GM12878 (cell line): ENCODE measurements at regions not wholly inside any gene's neighbourhood (a gene's known extent, or its start where the extent isn't known, plus 50 kb on each side); places are given as distances from the start of the nearest gene placed in this dataset.

Experiments used
- ATAC-seq: fragments of 200-7000 bp; cut with Tn5 transposase; 3 replicates; pipeline ENCODE4 v1.9.1; 2020; ENCODE audit warnings: mild to moderate bottlenecking, moderate library complexity
- BruUV-seq: library from RNA; stranded (reverse); fragments of 400-500 nt; replicated peaks from 2 replicates; lab custom pipeline; 2021; lab: Mats Ljungman, UMichigan
- CTCF ChIA-PET: fragments of 300-600 bp; sonication (Branson Sonifier 250); formaldehyde crosslinking; extraction: SDS; loops from one replicate; lab custom pipeline; 2021; ENCODE audit warnings: inconsistent platforms; lab: Yijun Ruan, JAX
- POLR2A ChIA-PET: fragments of 350-600 bp; formaldehyde crosslinking; extraction: SDS; loops from one replicate; lab custom pipeline; 2021; ENCODE audit warnings: inconsistent platforms; lab: Charles Lee
- RAD21 ChIA-PET: fragments of 300-600 bp; sonication (Branson Sonifier 250); formaldehyde crosslinking; loops from one replicate; lab custom pipeline; 2023; ENCODE audit warnings: antibody characterized with exemption; ENCODE audit not compliant: unreplicated experiment; lab: Charles Lee
- SMC1A ChIA-PET: fragments of 300-600 bp; sonication (Branson Sonifier 250); formaldehyde crosslinking; loops from one replicate; lab custom pipeline; 2023; ENCODE audit not compliant: unreplicated experiment, uncharacterized antibody; lab: Charles Lee
- DNase-seq: peaks from one replicate; pipeline ENCODE4 v3.0.0-alpha.2; 2011; ENCODE audit warnings: low read depth, low spot score
- FAIRE-seq: peaks from 3 replicates; lab custom pipeline; 2011; peaks lifted over from hg19 to GRCh38; lab: Jason Lieb, UNC
- H2AFZ ChIP-seq: 2 replicates; pipeline ENCODE4 v1.6.0; 2011; ENCODE audit warnings: low read depth, low read length, control low read depth; ENCODE audit not compliant: control insufficient read depth
- H3K27ac ChIP-seq: 2 replicates; pipeline ENCODE4 v1.5.1; 2011; ENCODE audit warnings: control low read depth; ENCODE audit not compliant: control insufficient read depth, insufficient read depth
- H3K27me3 ChIP-seq, 2 experiments: replicated peaks in 1 of 2; 2 replicates each; pipeline versions ENCODE4 v1.6.0 to v1.6.1; 2011; ENCODE audit warnings: low read length in 1 of 2; ENCODE audit not compliant: control insufficient read depth in 2 of 2, insufficient read depth in 2 of 2
- H3K36me3 ChIP-seq, 2 experiments: 2 replicates each; pipeline ENCODE4 v1.5.1; 2011; ENCODE audit warnings: low read length in 1 of 2; ENCODE audit not compliant: control insufficient read depth in 2 of 2, insufficient read depth in 2 of 2
- H3K4me1 ChIP-seq: 2 replicates; pipeline ENCODE4 v1.6.1; 2011; ENCODE audit warnings: mild to moderate bottlenecking, low read length, moderate library complexity, mixed read lengths; ENCODE audit not compliant: control insufficient read depth, insufficient read depth
- H3K4me2 ChIP-seq: 2 replicates; pipeline ENCODE4 v1.6.0; 2011; ENCODE audit warnings: control low read depth; ENCODE audit not compliant: control insufficient read depth, insufficient read depth
- H3K4me3 ChIP-seq: fragments of 200-600 bp; sonication (generic); 2 replicates; pipeline ENCODE4 v1.5.1; 2016
- H3K79me2 ChIP-seq: 2 replicates; pipeline ENCODE4 v1.6.0; 2011; ENCODE audit warnings: low read length; ENCODE audit not compliant: control insufficient read depth, insufficient read depth
- H3K9ac ChIP-seq: 2 replicates; pipeline ENCODE4 v1.8.0; 2011; ENCODE audit warnings: low read length, control low read depth, mixed read lengths; ENCODE audit not compliant: control insufficient read depth, insufficient read depth
- H3K9me3 ChIP-seq: replicated peaks from 3 replicates; pipeline ENCODE4 v1.5.1; 2011; ENCODE audit warnings: mild to moderate bottlenecking, low read length; ENCODE audit not compliant: control insufficient read depth, insufficient read depth
- H4K20me1 ChIP-seq: 2 replicates; pipeline ENCODE4 v1.6.0; 2011; ENCODE audit not compliant: control insufficient read depth, insufficient read depth
- BCL11A ChIP-seq: IDR thresholded peaks from 2 replicates; pipeline ENCODE4 v1.6.1; 2011; ENCODE audit warnings: low read depth, low read length
- CBFB ChIP-seq: IDR thresholded peaks from 2 replicates; pipeline ENCODE4 v1.6.1; 2016; ENCODE audit warnings: antibody characterized with exemption, low read depth
- CREB1 ChIP-seq: IDR thresholded peaks from 2 replicates; pipeline ENCODE4 v1.6.1; 2012; ENCODE audit warnings: low read depth, mild to moderate bottlenecking, inconsistent platforms
- GABPA ChIP-seq: IDR thresholded peaks from 2 replicates; pipeline ENCODE4 v1.6.1; 2014; ENCODE audit warnings: antibody characterized with exemption, low read depth, mild to moderate bottlenecking, inconsistent platforms
- JUNB ChIP-seq: IDR thresholded peaks from 2 replicates; pipeline ENCODE4 v1.6.1; 2016; ENCODE audit warnings: antibody characterized with exemption, mild to moderate bottlenecking
- MEF2B ChIP-seq: fragments of 450-650 bp; IDR thresholded peaks from 2 replicates; pipeline ENCODE4 v1.6.1; 2018; ENCODE audit warnings: mild to moderate bottlenecking, moderate library complexity; ENCODE audit not compliant: partially characterized antibody, poor library complexity, severe bottlenecking
- PAX5 ChIP-seq: IDR thresholded peaks from 2 replicates; pipeline ENCODE4 v1.6.1; 2011; ENCODE audit warnings: low read depth, low read length, borderline replicate concordance
- POLR2AphosphoS2 ChIP-seq: IDR thresholded peaks from 2 replicates; pipeline ENCODE4 v1.6.1; 2011; ENCODE audit warnings: low read depth, mild to moderate bottlenecking, low read length, improper control_type of control experiment, moderate library complexity
- RBBP5 ChIP-seq: fragments of 200-600 bp; sonication (generic); conservative IDR thresholded peaks from 2 replicates; pipeline ENCODE4 v1.6.1; 2016
- RFX5 ChIP-seq: IDR thresholded peaks from 2 replicates; pipeline ENCODE4 v1.6.1; 2011; ENCODE audit warnings: low read depth, low read length, improper control_type of control experiment
- SIN3A ChIP-seq: IDR thresholded peaks from 2 replicates; pipeline ENCODE4 v1.6.1; 2012; ENCODE audit warnings: low read depth, low read length, improper control_type of control experiment
- SMAD5 ChIP-seq: IDR thresholded peaks from 2 replicates; pipeline ENCODE4 v1.6.1; 2016; ENCODE audit warnings: antibody characterized with exemption, low read depth
- SP1 ChIP-seq: IDR thresholded peaks from one replicate; pipeline ENCODE4 v1.6.1; 2011; ENCODE audit warnings: low read depth, low read length
- SREBF2 ChIP-seq: IDR thresholded peaks from 2 replicates; pipeline ENCODE4 v1.6.1; 2012; ENCODE audit warnings: mild to moderate bottlenecking, low read length
- TCF12 ChIP-seq: IDR thresholded peaks from 2 replicates; pipeline ENCODE4 v1.6.1; 2011; ENCODE audit warnings: low read depth, mild to moderate bottlenecking, low read length
- TCF3 ChIP-seq: IDR thresholded peaks from 2 replicates; pipeline ENCODE4 v1.6.1; 2012; ENCODE audit warnings: low read depth, mild to moderate bottlenecking, low read length, borderline replicate concordance; ENCODE audit not compliant: insufficient read depth
- ZBED1 ChIP-seq: IDR thresholded peaks from 2 replicates; pipeline ENCODE4 v1.6.1; 2016; ENCODE audit warnings: borderline replicate concordance
- WGBS: methylation state at CpG from one replicate; pipeline ENCODE4 v1.1.6; 2016; ENCODE audit warnings: low lambda C conversion rate; ENCODE audit not compliant: insufficient replicate concordance, insufficient coverage; ENCODE audit errors: missing lambda C conversion rate; 5-methylcytosine and 5-hydroxymethylcytosine counted together
- in situ Hi-C: fragments of 300-500 bp; cut with MboI; formaldehyde crosslinking; loops from 9 replicates; pipeline ENCODE4 v1.14.3; 2018; ENCODE audit warnings: mixed read lengths
- intact Hi-C: fragments of 100-400 bp; cut with micrococcal nuclease; formaldehyde crosslinking; loops from one replicate; pipeline ENCODE4 v1.14.2; 2022; ENCODE audit not compliant: unreplicated experiment
- TF ChIP-seq, protein P1 (sequence below): IDR thresholded peaks from 2 replicates; pipeline ENCODE4 v1.6.1; 2011; ENCODE audit warnings: borderline replicate concordance, low read depth, mild to moderate bottlenecking, moderate library complexity, mixed read lengths, low read length; ENCODE audit not compliant: insufficient read depth; ENCODE audit errors: extremely low read length

DNA sequence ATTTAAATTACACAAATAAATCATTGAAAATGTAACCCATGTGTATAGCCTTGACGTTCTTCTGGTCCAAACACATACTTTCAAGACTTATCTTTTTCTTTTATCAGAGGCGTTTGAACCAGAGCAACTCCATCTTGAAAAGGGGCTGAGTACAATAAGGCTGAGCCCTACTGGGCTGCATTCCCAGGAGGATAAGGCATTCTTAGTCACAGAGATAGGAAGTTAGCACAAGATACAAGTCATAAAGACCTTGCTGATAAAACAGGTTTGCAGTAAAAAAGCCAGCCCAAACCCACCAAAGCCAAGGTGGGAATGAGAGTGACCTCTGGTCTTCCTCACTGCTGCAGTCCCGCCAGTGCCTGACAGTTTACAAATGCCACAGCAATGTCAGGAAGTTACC, 101.0 kb upstream of the IGSF10 start:
- RAD21 ChIA-PET = no interaction called here
- Histone ChIP-seq H3K36me3 (no peaks in the 10 kb centered on the region), H3K4me3 (no peak overlapping the region), H3K27me3 (no peaks in the 10 kb centered on the region), H2AFZ (no peak overlapping the region), H4K20me1 (no peaks in the 10 kb centered on the region), H3K9me3 (no peaks in the 10 kb centered on the region), H3K79me2 (no peaks in the 10 kb centered on the region), H3K9ac (no peak overlapping the region), H3K4me2 (no peak overlapping the region), H3K4me1 (no peaks in the 10 kb centered on the region), H3K27ac (no peak overlapping the region)
- TF ChIP-seq JUNB (no peak), POLR2AphosphoS2 (no peak), TCF12 (no peak), SMAD5 (no peak), ZBED1 (no peak), SIN3A (no peak), CBFB (no peak), SP1 (no peak), TCF3 (no peak), GABPA (no peak), CREB1 (no peak), BCL11A (no peak), MEF2B (no peak), RBBP5 (no peak), RFX5 (no peak), SREBF2 (no peak), PAX5 (no peak)
- TF ChIP-seq, protein P1, sequence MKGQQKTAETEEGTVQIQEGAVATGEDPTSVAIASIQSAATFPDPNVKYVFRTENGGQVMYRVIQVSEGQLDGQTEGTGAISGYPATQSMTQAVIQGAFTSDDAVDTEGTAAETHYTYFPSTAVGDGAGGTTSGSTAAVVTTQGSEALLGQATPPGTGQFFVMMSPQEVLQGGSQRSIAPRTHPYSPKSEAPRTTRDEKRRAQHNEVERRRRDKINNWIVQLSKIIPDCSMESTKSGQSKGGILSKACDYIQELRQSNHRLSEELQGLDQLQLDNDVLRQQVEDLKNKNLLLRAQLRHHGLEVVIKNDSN = no peak
- WGBS = 0% methylated on average over 3 of the region's 3 CpGs
- no peak for FAIRE-seq
- SMC1A ChIA-PET = no interaction called here
- ATAC-seq = no peak
- intact Hi-C loops = no loop called here
- CTCF ChIA-PET = no interaction called here
- no TSS peak for BruUV-seq
- POLR2A ChIA-PET = no interaction called here
- no peak for DNase-seq
- in situ Hi-C loops = no loop called here
